Pancreas (tissue), 10 donors: ENCODE measurements at regions not wholly inside any gene's neighbourhood (a gene's known extent, or its start where the extent isn't known, plus 50 kb on each side); places are given as distances from the start of the nearest gene placed in this dataset.

ENCODE experiments used
- ATAC-seq, 4 donors: fragments of 200-7000 bp; cut with Tn5 transposase; one replicate each; pipeline versions ENCODE4 v1.8.0 to v1.9.1; 2020; ENCODE audit warnings: mild to moderate bottlenecking in 4 of 4, moderate library complexity in 4 of 4
- DNase-seq, 6 donors: peaks; one replicate each; pipeline ENCODE4 v3.0.0-alpha.2; 2020
- FAIRE-seq: peaks from 2 replicates; lab custom pipeline; 2012; peaks lifted over from hg19 to GRCh38; lab: Jason Lieb, UNC
- H3K27ac ChIP-seq, 4 donors: fragments of 200-600 bp; sonication (generic); 1 replicate in 3 of 4; 2 replicates in 1 of 4; pipeline versions ENCODE4 v1.5.0 to v1.8.0; 2020
- H3K27me3 ChIP-seq, 4 donors: fragments of 200-600 bp; one replicate each; pipeline ENCODE4 v1.8.0; 2021
- H3K36me3 ChIP-seq, 3 donors: fragments of 200-600 bp; sonication (generic) in 1 of 3; one replicate each; pipeline versions ENCODE4 v1.5.0 to v1.8.0; 2020 to 2021
- H3K4me1 ChIP-seq, 3 donors: fragments of 200-600 bp; one replicate each; pipeline ENCODE4 v1.8.0; 2021
- H3K4me3 ChIP-seq, 4 donors: fragments of 200-600 bp; sonication (generic) in 2 of 4; one replicate each; pipeline versions ENCODE4 v1.5.0 to v1.8.0; 2020 to 2021
- H3K9me3 ChIP-seq, 4 donors: fragments of 200-600 bp; one replicate each; pipeline ENCODE4 v1.8.0; 2021
- CTCF ChIP-seq, 4 donors: fragments of 200-600 bp; sonication (generic) in 3 of 4; IDR thresholded peaks; one replicate each; pipeline versions ENCODE4 v1.5.0 to v1.8.0; 2021; ENCODE audit warnings: antibody characterized with exemption in 4 of 4
- WGBS, 2 donors: extraction: QIAGEN DNeasy Blood & Tissue Kit; methylation state at CpG; one replicate each; pipeline ENCODE4 v1.1.7; 2013; 5-methylcytosine and 5-hydroxymethylcytosine counted together
- intact Hi-C, 3 donors: fragments of 100-400 bp; cut with DNase I; formaldehyde crosslinking; loops; one replicate each; pipeline versions ENCODE4 v1.11.1 to v1.14.2; 2022
- donor health status: healthy with polysubstance abuse.
- donor health status: DM: no; HTN: no; CAD: no; lungs with moderate emphysema.
- donor health status: DM: no; HTN: no; CAD: no.
- donor health status: control.
- donor health status: control.
- donor health status: Bipolar disorder and iron deficiency.
- donor health status: DM: yes; HTN: yes; CAD: no.
- donor health status: DM: no; HTN: no; CAD: no.
- donor health status: DM: no; HTN: no; CAD: no.
- donor health status: DM: yes; HTN: yes; CAD: no.

DNA sequence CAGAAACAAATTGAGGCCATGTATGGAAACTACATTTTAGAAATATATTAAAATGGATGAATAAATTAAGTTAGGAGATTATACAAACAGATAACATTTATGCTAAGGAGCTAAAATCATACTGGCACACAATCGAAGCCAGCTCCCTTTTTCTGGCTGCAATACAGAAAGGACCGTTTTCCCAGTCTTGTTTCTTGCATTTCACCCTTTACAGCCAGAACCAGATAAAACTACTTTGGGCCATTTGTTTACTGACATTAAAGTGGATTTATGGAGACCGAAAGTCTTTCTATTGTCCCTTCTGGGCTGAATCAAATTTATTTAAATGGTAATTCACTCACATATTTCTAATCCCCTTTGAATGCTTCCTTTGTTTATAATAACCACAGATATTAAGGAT lies 50.1 kb upstream of the CNTN3 start:
- 64 to 82% methylated on average over 3 of the region's 3 CpGs for WGBS, 2 donors
- intact Hi-C loops, result no loop called here
- DNase-seq (no peak), ATAC-seq (no peak), FAIRE-seq (no peak)
- Histone ChIP-seq H3K27me3 (no peaks in the 10 kb centered on the region), H3K4me3 (no peak overlapping the region), H3K4me1 (no peaks in the 10 kb centered on the region), H3K36me3 (no peaks in the 10 kb centered on the region), H3K27ac (no peak overlapping the region), H3K9me3 (no peaks in the 10 kb centered on the region)
- TF ChIP-seq CTCF (IDR thresholded peaks at IDR 0.05), result no peak
